Right renal pelvis (tissue), 4 donors: ENCODE measurements at regions not wholly inside any gene's neighbourhood (a gene's known extent, or its start where the extent isn't known, plus 50 kb on each side); places are given as distances from the start of the nearest gene placed in this dataset.

Source experiments
- DNase-seq, 4 donors: peaks; one replicate each; pipeline ENCODE4 v3.0.0-alpha.2; 2013; ENCODE audit warnings: low read depth in 4 of 4, low spot score in 3 of 4, missing footprints in 1 of 4

DNA sequence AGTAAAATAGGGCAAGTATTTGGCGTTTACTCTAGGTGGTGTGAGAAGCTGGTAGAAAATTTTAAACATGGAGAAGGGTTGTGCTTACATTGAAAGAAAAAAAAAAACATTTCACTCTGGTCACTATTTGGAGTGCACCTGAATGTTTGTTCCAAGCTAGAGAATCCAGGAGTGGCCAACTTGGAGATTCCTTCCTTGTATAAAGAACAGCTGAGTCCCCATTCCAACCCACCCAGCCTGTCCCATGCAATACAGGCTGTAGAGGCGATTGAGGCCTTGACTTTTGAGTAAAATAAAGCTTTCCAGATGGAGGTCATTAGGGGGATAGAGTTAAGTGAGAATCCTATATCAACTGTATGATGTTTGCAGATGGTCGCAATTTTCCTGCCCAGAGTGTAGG is 203.8 kb upstream of the SYT4 start:
- no peak for DNase-seq

DNA sequence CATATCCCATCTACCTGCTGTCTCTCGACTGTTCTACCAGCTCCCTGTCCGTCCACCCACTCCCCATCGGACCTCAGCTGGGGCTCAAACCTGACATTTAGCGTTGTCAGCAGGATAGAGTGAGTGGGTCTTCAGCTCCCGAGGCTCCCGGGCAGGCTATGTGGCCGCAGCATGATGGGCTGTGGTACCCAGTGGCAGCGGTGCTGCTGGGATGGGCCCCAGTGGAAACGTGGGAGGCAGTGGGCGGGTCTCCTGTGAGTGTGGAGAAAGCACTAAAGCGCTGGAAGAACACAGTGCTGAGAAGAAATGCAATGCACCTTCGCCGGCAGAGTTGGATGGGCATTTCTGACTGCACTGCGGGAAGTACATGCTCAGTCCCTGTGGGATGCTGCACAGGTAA is 204.8 kb upstream of the SYT4 start:
- no peak for DNase-seq

DNA sequence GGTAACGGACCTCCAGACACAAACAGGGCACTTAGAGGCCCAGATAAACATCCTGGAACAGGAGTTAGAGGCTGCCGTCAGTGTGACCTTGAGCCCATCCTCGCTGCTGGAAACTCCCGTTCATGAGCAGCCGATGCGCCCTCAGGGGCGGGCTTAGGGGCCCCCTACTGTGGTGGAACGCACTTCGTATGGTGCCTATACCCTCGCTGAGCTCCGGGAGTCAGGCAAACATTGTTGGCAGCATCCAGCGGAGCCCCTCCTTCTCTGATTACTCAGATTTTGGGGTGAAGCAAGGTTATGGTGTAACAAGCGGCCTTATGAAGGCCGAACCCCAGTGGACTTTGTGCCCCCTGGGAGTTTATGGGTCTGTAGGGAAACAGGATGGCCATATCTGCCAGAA is 205.3 kb upstream of the SYT4 start:
- no peak for DNase-seq

DNA sequence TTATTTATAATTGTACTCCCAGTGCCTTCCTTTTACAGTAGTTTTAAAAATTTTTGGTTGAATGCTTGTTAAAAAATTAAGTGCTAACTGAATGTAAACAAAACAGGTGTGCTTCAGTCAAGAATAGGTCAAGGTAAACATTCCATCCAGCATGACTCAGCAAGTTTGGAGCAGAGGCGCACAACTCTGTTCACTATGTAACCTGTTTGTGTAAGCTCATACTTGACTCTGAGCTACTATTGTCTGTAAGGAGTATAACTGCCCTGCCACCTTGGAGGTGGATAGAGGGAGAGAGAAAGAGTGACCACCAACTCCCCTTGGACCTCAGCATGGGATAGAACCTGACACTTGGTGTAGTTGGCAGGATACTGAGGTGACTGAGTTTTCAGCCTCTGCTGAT is 207.4 kb upstream of the SYT4 start:
- no peak for DNase-seq

DNA sequence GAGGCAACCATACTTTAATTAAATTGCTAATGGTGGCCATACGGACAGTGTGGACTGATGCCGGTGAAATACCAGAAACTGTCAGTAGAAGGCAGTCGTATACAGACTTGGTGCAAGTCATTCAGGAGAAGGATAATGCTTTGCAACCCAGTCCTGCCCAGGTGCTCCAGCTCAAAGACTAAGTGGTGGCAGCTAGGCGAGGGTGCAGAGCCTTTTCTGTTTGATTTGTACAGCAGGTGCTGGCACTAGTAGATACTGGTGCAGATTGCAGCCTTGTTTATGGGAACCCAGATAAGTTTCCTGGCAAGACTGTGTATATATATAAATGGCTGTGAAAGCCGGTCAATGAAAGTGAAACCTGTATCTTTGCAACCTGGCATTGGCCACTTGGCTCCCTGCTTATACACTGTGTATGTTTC is 208.3 kb upstream of the SYT4 start:
- no peak for DNase-seq

DNA sequence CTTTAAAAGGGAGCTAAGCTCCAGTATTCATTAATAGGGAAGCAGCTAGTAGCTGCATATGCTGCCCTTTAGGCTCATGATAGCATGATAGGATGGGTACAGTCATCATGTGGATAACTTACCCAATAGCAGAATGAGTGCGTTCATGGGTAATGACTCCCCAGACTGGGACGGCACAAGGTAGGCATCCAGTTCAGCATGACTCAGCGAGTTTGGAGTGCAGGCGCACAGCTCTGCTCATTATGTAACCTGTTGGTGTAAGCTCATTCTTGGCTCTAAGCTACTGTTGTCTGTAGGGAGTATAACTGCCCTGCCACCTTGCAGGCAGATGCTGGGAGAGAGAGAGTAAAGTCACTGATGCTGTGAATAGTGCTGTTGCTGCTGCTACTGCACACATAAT is 209.2 kb upstream of the SYT4 start:
- no peak for DNase-seq

DNA sequence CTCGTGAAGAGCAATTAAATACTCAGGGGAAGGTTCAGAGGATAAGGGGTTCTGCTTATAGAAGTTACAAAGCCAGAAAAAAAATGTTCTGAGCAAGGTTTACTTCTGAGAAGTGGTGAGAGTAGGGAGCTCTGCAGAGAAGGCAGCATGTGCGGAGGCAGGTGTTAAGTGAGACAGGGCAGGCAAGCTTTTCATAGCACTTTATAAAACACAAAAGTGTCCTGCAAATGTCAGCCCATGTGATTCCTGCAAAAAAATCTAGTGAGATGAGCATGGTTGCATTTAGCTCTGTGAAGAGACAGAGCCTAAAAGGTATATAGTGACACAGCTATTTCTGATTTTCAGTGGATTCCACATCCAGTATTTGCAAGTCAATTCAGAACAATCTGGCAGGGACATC is 223.8 kb upstream of the SYT4 start:
- DNase-seq = no peak

DNA sequence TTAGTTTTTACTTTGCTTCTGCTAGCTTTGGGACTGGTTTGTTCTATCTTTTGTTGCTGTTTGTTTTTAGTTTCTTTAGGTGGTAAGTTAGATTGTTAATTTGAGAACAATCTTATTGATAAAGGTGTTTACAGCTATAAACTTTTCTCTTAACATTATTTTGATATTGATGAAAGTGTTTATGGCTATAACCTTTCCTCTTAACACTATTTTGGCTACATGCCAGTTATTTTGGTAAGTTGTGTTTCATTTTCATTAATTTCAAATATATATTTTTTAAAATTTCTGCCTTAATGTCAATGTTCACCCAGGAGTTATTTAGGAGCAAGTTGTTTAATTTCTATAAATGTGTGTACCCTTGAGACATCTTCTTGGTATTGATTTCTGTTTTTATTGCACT is 229.6 kb upstream of the SYT4 start:
- DNase-seq = no peak

DNA sequence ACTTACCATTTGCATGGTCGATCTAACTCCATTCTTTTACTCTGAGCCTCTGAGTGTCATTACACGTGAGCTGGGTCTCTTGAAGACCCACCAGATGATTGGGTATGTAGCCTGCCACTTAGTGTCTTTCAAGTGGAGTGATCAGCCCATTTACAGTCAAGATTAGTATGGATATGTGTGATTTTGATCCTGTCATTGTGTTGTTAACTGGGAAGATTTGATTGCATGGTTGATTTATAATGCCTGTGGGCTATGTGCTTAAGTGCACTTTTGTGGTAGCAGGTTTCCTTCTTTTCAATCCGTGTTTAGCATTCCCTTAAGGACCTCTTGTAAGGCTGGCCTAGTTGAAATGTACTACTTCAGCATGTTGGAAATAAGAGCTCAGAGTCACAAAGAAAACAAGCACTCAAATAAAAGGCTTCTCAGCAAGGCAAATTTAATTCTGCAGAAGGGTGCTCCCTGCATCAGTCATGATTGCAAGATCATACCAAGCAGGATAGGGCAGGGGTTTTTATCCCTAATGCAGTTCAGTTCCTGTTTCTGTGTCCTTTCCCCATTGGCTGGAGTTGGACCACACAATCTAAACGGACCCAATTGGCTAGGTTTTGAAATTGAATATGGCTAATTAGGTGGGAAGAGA is 230.7 kb upstream of the SYT4 start:
- no peak for DNase-seq

DNA sequence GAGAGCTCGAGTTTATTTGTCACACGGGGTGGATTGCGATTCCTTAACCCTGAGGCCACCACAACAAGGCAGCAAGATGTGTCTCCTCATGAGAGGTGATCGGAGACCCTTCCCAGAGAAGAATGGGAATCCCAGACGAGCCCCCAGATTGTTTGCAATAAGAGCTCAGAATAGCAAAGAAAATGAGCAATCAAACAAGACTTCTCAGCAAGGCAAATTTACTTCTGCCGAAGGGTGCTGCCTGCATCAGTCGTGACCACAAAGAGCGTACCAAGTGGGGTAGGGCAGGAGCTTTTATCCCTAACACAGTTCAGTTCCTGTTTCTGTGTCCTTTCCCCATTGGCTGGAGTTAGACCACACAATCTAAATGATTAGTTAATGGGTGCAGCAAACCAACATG is 237.5 kb upstream of the SYT4 start:
- DNase-seq = no peak

DNA sequence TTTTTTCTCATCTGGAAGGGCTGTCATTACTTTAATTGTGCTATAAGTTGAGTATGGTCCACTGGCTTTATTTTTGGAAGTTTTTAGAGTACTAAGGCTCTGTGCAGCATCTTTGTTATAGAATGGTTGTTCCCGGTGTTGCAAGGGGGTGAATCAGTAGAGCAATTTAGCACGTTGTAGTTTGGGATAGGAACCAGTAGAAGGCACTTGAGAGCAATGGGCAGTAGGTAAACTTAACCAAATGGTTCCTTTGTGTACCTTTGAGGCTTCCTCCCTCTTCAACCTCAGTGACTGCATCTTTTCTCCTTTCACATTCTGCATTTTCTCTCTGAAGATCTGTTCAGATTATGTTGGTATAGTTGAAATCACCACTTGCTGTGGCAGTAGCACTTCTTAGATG is 238.2 kb upstream of the SYT4 start:
- no peak for DNase-seq

DNA sequence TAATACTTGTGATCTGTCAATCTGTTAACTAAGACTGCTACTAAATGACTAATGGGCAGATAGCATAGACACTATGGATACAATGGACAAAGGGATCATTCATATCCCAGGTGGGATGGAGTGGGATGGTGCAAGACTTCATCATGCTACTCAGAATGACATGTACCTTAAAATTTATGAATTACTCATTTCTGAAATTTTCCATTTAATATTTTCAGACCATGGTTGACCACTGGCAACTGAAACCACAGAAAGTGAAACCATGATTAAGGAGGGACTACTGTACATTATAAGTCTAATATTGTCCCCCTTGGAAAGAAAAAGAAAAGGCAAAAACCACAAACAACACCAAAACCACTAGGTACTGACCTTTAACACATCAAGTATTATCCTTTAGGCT is 247.0 kb upstream of the SYT4 start:
- DNase-seq = no peak

DNA sequence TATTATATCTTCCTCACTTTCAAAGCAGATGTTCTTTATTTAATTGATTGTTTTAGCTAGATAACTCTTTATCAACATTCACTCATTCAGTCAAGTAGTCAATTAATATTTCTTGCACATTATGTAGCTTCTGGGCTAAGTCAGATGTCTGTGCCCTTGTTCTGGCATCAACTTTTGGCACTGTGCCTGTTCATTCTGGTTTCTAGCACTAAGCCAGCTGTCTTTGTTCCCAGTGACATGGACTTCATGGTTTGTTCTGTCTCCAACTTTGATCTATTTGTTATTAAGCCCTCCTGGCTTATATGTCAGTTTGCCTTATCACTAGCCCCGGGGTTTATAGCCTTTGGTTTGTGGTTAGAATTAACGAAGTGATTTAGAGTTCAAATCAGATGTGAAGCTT is 247.9 kb upstream of the SYT4 start:
- DNase-seq = no peak

DNA sequence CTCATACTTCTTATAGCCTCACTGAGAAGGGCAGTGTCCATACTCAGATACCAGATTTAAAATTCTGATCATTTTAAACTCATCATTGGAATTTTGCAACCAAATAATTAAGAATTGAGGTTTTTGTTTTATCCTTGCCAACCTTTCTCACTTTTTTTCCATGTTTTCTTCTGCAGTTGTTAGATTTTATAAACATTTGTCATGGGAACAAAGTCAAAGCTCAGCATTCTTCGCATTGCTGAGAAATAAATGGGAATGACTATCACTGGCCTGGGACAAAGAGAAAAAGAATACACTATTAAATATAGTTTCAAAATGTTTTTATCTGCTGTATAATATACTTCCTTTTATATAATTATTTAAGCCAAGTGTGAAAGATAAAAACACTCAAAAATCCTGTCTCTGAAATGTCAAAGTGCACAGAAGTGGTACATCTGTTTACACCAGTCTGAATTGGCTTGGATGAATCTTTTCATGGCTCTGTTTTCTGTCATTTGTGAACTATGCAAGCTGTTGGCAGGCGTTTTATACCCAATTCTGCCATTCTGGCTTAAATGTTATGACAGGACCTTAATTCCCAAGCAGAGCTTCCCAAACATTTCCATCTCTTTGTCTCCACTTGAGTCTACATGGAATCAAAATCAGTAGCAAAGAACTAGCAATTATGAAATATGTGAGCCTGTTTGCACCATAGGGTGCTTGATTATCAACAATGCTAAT is 249.3 kb upstream of the SYT4 start:
- no peak for DNase-seq

DNA sequence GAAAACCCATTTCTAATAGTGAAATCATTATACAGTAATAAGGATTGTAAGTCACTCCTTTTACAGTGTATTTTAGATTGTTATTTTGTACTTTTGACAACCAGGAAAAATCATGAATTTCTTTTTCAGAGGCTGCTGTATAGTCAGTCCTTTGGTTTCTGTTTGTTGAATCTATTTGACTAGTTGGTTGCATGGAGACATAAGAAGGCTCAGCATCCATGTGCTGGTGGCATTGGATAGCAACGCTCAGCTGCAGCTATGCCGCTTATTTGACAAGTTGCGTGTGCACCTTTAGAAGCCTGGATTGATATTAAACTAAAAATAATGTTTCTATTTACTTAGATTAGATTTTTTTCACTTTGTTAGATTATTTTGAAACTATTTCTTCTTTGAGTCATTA is 254.1 kb upstream of the SYT4 start:
- no peak for DNase-seq

DNA sequence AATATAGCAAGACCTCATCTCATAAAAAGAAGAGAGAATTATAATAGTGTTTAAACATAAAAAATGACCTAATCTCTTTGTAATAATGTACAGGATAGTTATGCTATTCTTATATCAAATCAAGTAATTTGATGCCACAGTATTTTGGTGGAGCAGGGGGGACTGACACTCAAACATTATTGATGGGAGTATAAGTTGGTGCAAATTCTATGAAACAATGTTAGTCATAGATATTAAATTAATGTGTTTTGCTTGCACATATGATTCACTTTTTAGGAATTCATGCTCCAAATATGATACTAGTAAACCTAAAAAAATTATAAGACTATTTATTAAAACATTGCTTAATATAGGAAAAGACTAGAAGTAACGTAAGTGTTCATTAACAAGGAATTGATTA is 256.1 kb upstream of the SYT4 start:
- DNase-seq = no peak

DNA sequence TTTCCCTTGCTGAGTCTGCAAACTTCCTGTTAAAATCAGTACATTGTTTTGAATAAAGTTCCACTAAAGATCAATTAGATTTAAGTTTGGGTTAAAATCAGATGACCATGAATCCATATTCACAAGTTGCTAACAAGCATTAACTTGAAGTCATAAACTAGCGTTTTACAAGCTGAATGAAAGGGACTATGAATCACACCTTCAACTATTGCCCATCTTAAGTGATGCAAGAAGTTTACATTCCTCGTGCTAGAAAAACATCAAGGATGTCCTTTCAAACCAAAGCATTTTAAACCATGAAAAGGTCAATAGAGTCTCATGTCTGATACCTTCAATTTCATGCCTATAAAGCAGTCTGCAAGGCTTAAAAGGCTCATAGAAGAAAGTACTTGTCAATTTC is 257.2 kb upstream of the SYT4 start:
- DNase-seq = no peak

DNA sequence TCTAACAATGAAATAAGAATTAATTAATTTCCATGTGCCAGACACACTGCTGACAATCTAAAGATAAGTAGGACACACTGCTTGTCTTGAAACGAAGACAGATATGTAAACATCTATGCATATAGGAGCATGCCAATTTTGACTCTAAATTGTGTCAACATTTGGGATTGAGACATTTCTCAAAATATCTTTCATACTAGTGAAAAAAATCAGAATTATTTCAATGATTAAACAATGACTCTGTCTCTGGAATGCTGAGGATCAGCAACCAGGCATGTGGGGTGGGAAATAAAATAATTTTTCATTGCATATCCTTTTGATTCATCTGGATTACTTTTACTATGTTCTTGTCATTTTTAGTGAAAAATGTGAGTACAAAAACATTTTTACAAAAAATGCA is 262.6 kb upstream of the SYT4 start:
- no peak for DNase-seq

DNA sequence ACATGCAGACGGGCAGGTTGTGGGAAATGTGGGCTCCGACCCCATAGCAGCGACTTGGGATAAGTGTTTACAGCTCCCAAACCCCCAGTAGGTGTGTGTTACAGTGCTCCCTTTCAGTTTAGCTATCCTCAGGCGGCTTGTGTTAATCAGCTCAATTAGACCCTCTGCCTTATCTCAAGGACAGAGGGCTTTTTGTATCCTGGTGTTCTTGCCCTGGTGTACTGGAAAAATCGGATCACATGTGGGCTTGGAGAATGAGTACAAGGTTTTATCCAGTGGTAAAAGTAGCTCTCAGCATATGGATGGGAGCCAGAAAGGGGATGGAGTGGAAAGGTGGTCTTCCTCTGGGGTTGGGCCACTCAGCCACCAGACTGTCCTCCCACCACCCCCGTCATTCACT is 264.7 kb upstream of the SYT4 start:
- DNase-seq = no peak

DNA sequence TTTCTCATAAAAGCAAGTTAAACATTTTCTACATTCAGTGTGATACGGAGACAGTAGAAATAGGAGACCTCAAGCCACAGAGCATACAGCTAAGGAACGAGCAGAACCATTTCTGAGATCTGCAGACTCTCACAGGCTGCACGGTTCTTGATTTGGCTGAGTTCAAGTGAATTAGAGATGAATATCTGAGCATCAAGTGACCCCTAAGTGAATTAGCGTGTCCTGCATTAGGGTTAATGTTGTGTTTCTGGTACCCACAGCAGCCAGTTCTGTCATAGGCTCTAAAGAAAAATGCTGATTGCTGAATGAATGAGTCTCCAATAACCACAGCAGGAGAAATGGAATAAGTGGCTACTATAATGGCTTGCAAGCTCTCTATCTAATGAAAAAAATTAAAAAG is 265.9 kb upstream of the SYT4 start:
- DNase-seq = no peak

DNA sequence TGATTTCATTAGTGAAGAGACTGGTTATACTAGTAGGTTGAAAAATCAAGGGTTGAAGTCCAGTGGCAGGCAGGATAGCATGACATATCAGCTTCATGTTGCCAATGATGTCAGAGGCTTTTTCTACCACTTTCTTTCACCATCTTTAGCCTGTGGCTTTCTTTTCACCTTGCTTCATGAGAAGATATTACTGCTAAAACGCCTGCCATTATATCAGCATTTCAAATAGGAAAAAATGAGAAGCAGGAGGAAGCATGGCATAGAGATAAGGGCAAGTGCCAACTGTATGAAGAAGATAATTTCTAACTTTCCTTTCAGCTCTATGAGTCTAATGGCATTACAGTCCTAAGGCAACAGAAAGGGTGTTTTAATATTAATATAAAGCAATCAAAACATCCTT is 270.2 kb upstream of the SYT4 start:
- DNase-seq = no peak

DNA sequence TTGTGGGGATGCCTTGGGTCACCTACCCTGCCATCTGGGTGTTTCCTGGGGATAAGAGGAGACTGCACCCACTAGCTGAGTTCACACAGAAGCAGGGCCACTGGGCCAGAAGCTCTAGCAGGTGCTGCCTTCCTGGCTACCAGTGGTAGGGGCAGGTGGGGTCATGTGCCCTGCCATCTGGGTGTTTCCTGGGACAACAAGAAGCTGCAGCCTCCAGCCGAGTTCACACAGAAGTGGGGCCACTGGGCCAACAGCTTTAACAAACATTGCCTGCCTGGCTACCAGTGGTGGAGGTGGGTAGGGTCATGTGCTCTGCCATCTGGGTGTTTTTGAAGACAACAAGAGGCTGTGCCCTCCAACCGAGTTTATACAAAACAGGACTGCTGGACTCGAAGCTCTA is 282.2 kb upstream of the SYT4 start:
- no peak for DNase-seq

DNA sequence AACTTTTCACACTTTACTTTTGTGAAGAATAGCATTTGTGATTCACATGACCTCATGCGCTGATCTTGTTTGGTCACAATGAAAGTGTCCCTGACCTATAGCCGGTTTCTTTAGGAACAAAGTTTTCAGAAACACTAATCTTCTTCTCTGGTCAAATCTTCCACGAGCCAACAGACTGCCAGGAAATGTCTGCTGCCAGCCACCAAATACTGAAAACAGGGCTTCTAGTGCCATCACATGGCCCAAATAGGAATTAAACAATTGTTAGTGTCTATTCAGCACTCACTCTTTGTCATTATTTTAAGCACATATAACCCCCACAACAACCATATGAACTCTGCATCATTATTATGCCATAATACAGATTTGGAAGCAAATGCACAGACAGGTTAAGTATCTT is 286.5 kb upstream of the SYT4 start:
- no peak for DNase-seq
